ENCODE measurements at regions not wholly inside any gene's neighbourhood (a gene's known extent, or its start where the extent isn't known, plus 50 kb on each side); places are given as distances from the start of the nearest gene placed in this dataset.

DNA sequence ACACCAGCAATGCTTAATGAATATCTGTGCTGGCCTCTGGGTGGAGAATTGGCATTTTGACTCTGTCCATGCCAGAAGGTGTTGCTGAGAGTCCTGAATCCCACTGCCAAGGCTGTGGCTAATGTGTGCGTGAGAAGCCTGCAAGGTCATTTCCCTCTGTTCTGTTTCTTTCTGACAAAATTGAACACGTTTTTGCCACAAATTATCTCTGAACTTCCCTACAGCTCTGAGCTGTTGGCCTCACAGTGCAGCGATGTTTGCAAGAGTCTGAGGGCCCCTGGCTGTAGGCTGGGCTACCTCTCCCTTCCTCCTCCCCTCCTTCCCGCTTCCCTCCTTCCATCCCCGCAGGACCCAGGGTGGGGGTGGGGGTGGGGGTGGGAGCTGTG lies 154.1 kb upstream of the HS6ST1 start:
- H3K4me3 ChIP-seq (ENCODE audit: low read depth, low read length, poor library complexity, severe bottlenecking) = no peak overlapping the region
- ChIA-PET POLR2A (ENCODE audit: low non-redundant PET) (no interaction called here), CTCF (no interaction called here)
- H3K36me3 ChIP-seq (ENCODE audit: insufficient read depth, low read length, poor library complexity, severe bottlenecking) = no peaks in the 10 kb centered on the region
- DNase-seq (ENCODE audit: low spot score) = no peak
- TF ChIP-seq, protein P1, sequence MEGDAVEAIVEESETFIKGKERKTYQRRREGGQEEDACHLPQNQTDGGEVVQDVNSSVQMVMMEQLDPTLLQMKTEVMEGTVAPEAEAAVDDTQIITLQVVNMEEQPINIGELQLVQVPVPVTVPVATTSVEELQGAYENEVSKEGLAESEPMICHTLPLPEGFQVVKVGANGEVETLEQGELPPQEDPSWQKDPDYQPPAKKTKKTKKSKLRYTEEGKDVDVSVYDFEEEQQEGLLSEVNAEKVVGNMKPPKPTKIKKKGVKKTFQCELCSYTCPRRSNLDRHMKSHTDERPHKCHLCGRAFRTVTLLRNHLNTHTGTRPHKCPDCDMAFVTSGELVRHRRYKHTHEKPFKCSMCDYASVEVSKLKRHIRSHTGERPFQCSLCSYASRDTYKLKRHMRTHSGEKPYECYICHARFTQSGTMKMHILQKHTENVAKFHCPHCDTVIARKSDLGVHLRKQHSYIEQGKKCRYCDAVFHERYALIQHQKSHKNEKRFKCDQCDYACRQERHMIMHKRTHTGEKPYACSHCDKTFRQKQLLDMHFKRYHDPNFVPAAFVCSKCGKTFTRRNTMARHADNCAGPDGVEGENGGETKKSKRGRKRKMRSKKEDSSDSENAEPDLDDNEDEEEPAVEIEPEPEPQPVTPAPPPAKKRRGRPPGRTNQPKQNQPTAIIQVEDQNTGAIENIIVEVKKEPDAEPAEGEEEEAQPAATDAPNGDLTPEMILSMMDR (conservative IDR thresholded peaks at IDR 0.05; ENCODE audit: low read depth, low read length) = no peak
- TF ChIP-seq EZH2 (IDR thresholded peaks at IDR 0.05; ENCODE audit: borderline replicate concordance, low read depth, low read length, poor library complexity, severe bottlenecking) = no peak
- H3K27me3 ChIP-seq (replicated peaks; ENCODE audit: insufficient read depth, low read depth, low read length, poor library complexity) = no peaks in the 10 kb centered on the region
- H3K27ac ChIP-seq (ENCODE audit: low read depth, low read length, poor library complexity, severe bottlenecking) = no peak overlapping the region
- no TSS peak for BruUV-seq (replicated peaks)
- peaks cover 7% of the 10 kb centered on the region for H3K4me1 ChIP-seq (ENCODE audit: insufficient read depth, low read length, poor library complexity, severe bottlenecking)
- intact Hi-C loops (cut with micrococcal nuclease; ENCODE audit: unreplicated experiment) = no loop called here
- H3K9me3 ChIP-seq (ENCODE audit: low read depth, low read length, poor library complexity, severe bottlenecking) = peaks cover 22% of the 10 kb centered on the region

DNA sequence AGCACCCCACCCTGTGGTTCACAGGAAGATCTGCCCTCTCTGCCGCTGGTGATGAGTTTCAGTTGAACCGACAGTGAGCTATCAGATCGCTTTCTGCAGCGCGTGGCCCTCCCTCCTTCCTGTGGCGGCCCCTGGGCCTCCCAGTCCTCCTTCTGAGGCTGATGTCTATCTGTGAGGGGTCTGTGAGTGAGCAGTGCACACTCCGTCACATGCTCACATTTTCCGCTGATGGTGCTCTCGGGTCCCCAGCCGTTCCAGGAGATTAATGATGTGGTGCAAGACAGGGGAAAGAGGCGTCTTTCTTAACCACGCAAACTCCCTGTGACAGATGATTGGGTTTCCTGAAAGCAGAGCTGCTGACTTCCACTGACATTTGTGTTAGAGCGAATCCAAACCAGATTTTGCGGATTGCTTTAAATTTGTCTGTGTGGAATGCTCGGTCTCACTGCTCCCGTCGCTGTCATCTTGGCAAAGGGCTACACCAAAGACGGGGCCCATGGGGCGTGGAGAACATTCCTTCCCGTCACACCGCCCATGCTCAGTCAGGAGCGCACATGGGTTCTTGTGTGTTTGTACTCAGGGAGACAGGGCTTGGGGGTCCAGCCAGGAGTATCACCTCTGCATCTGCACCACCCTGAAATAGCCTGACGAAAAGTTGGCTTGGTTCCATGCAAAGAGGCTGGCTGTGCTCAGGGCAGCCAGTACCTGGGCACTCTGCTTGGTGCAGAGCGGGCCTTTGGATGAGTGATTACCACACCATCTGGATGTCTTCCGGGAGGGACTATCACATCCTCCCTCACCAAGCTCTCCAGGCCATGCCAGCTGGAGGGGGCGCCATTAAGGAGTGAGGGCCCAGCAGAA lies 154.7 kb upstream of the HS6ST1 start:
- H3K27ac ChIP-seq (ENCODE audit: low read depth, low read length, poor library complexity, severe bottlenecking) = no peak overlapping the region
- H3K9me3 ChIP-seq (ENCODE audit: low read depth, low read length, poor library complexity, severe bottlenecking) = peaks cover 19% of the 10 kb centered on the region
- BruUV-seq (replicated peaks) = no TSS peak
- ChIA-PET POLR2A (ENCODE audit: low non-redundant PET) (no interaction called here), CTCF (no interaction called here)
- no peak for TF ChIP-seq EZH2 (IDR thresholded peaks at IDR 0.05; ENCODE audit: borderline replicate concordance, low read depth, low read length, poor library complexity, severe bottlenecking)
- TF ChIP-seq, protein P1 (conservative IDR thresholded peaks at IDR 0.05; ENCODE audit: low read depth, low read length) = no peak
- no peaks in the 10 kb centered on the region for H3K27me3 ChIP-seq (replicated peaks; ENCODE audit: insufficient read depth, low read depth, low read length, poor library complexity)
- H3K4me1 ChIP-seq (ENCODE audit: insufficient read depth, low read length, poor library complexity, severe bottlenecking) = peaks cover 7% of the 10 kb centered on the region
- intact Hi-C loops (cut with micrococcal nuclease; ENCODE audit: unreplicated experiment) = no loop called here
- no peaks in the 10 kb centered on the region for H3K36me3 ChIP-seq (ENCODE audit: insufficient read depth, low read length, poor library complexity, severe bottlenecking)
- DNase-seq (ENCODE audit: low spot score) = peak; percentile 66
- no peak overlapping the region for H3K4me3 ChIP-seq (ENCODE audit: low read depth, low read length, poor library complexity, severe bottlenecking)

DNA sequence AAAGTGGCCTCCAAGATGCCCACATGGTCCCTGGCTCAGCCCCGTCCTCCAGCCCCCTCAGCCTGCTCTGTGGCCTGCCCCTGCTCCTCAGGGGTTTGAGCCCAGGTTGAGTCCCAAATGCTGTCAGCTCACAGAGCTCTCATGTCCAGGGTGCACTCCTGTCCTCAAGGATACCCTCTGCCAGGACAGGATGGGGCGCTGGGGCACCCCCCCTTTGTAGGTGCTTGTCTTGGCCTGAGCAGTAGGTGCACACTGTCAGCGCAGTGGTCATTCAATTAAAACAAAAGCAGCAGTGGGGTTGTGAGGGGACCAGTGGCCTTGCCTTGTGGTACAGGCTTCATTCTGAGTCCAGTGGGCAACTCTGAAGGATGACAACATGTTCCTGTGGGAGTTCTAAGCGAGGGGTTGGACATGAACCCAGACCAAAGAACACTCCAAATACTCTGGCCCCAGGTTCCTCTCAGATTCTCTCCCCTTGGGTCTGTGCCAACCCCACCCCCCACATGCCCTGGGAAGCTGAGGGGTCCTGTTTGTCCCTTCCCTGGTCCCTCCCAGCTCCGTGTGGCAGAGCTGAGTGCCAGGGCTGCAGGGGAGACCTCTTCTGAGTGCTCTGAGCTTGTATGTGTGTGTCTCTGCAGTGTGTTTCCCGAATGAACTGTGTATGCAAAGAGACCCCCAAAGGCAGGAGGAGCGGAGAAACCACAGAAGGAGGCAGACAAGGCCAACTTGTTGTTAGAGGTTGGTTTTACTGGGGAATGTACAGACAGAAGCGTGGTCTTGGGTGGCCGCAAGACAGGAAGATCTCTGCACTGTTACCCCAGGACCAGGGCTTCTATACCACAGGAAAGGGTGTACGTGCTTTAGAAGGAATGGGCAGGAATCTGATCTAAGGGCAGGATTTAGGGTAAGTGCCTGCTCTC lies 155.6 kb upstream of the HS6ST1 start:
- DNase-seq (ENCODE audit: low spot score) = no peak
- TF ChIP-seq, protein P1 (conservative IDR thresholded peaks at IDR 0.05; ENCODE audit: low read depth, low read length) = no peak
- CTCF ChIA-PET = no interaction called here
- Histone ChIP-seq H3K4me1 (ENCODE audit: insufficient read depth, low read length, poor library complexity, severe bottlenecking) (peaks cover 7% of the 10 kb centered on the region), H3K27ac (ENCODE audit: low read depth, low read length, poor library complexity, severe bottlenecking) (no peak overlapping the region), H3K4me3 (ENCODE audit: low read depth, low read length, poor library complexity, severe bottlenecking) (no peak overlapping the region), H3K27me3 (replicated peaks; ENCODE audit: insufficient read depth, low read depth, low read length, poor library complexity) (no peaks in the 10 kb centered on the region), H3K9me3 (ENCODE audit: low read depth, low read length, poor library complexity, severe bottlenecking) (peaks cover 12% of the 10 kb centered on the region), H3K36me3 (ENCODE audit: insufficient read depth, low read length, poor library complexity, severe bottlenecking) (no peaks in the 10 kb centered on the region)
- intact Hi-C loops (cut with micrococcal nuclease; ENCODE audit: unreplicated experiment) = no loop called here
- BruUV-seq (replicated peaks) = no TSS peak
- POLR2A ChIA-PET (ENCODE audit: low non-redundant PET) = no interaction called here

Data from A673 (cell line).